A172 (cell line): ENCODE measurements at regions not wholly inside any gene's neighbourhood (a gene's known extent, or its start where the extent isn't known, plus 50 kb on each side); places are given as distances from the start of the nearest gene placed in this dataset.
A peak's percentile ranks its signal among the peaks of the same experiment; 100 is the strongest.
"Not testable (repeated sequence)": the region's sequence is repeated elsewhere in the genome, so short reads cannot be mapped to it uniquely, and the experiment has no call there.

Experiments
- DNase-seq: peaks from one replicate; pipeline ENCODE4 v3.0.0-alpha.2; 2015; ENCODE audit warnings: low spot score

- not testable (repeated sequence) for DNase-seq
These were observed 59.2 kb upstream of the CCDC180 start for GRCh38 chr9:97248252-97248651.

GRCh38 chr9:97243606-97244005 lies 63.9 kb upstream of the CCDC180 start:
- DNase-seq = no peak

- not testable (repeated sequence) for DNase-seq
These were observed 66.0 kb upstream of the CCDC180 start for GRCh38 chr9:97241430-97241829.

- peak; percentile 87 for DNase-seq
These were observed 69.2 kb upstream of the CCDC180 start for GRCh38 chr9:97237951-97238889.

- no peak for DNase-seq
These were observed 70.1 kb upstream of the CCDC180 start for GRCh38 chr9:97237311-97237786.

- DNase-seq = not testable (repeated sequence)
These were observed 74.5 kb upstream of the CCDC180 start for GRCh38 chr9:97233009-97233400.

- DNase-seq = not testable (repeated sequence)
These were observed 75.1 kb upstream of the CCDC180 start for GRCh38 chr9:97232060-97233008.

GRCh38 chr9:97222393-97222792 lies 85.1 kb upstream of the CCDC180 start:
- DNase-seq = not testable (repeated sequence)

GRCh38 chr9:97221478-97222355 lies 85.7 kb upstream of the CCDC180 start:
- DNase-seq = not testable (repeated sequence)

GRCh38 chr9:97220894-97221477 lies 86.5 kb upstream of the CCDC180 start:
- DNase-seq = no peak

GRCh38 chr9:97220396-97220795 lies 87.1 kb upstream of the CCDC180 start:
- not testable (repeated sequence) for DNase-seq

- DNase-seq = not testable (repeated sequence)
These were observed 87.9 kb upstream of the CCDC180 start for GRCh38 chr9:97219443-97220140.

GRCh38 chr9:97215127-97215526 lies 92.3 kb upstream of the CCDC180 start:
- DNase-seq = not testable (repeated sequence)

GRCh38 chr9:97214556-97214955 lies 92.9 kb upstream of the CCDC180 start:
- not testable (repeated sequence) for DNase-seq

- DNase-seq = not testable (repeated sequence)
These were observed 107.8 kb upstream of the CCDC180 start for GRCh38 chr9:97199683-97200082.

- DNase-seq = not testable (repeated sequence)
These were observed 113.7 kb upstream of the CCDC180 start for GRCh38 chr9:97193767-97194166.

GRCh38 chr9:97188545-97188944 lies 118.9 kb upstream of the CCDC180 start:
- no peak for DNase-seq

GRCh38 chr9:97187706-97188105 lies 119.8 kb upstream of the CCDC180 start:
- not testable (repeated sequence) for DNase-seq

GRCh38 chr9:97186493-97186892 lies 121.0 kb upstream of the CCDC180 start:
- DNase-seq = no peak

GRCh38 chr9:97182532-97182931 lies 124.9 kb upstream of the CCDC180 start:
- not testable (repeated sequence) for DNase-seq
